HS-5 (cell line): ENCODE measurements at regions not wholly inside any gene's neighbourhood (a gene's known extent, or its start where the extent isn't known, plus 50 kb on each side); places are given as distances from the start of the nearest gene placed in this dataset.

Source experiments
- DNase-seq: peaks from one replicate; pipeline ENCODE4 v3.0.0-alpha.2; 2012; ENCODE audit warnings: low read depth

GRCh38 chr4:189278597-189279165, 662.0 kb upstream of the FRG1 start:
- DNase-seq = no peak

- no peak for DNase-seq
Observed at GRCh38 chr4:189279188-189279587, 661.5 kb upstream of the FRG1 start.

GRCh38 chr4:189285377-189285776, 655.3 kb upstream of the FRG1 start:
- no peak for DNase-seq

GRCh38 chr4:189291939-189292338, 648.7 kb upstream of the FRG1 start:
- no peak for DNase-seq

GRCh38 chr4:189293459-189293858, 647.2 kb upstream of the FRG1 start:
- DNase-seq = no peak

GRCh38 chr4:189294574-189294973, 646.1 kb upstream of the FRG1 start:
- no peak for DNase-seq

GRCh38 chr4:189299706-189300105, 641.0 kb upstream of the FRG1 start:
- DNase-seq = no peak

- DNase-seq = no peak
Observed at GRCh38 chr4:189301692-189302091, 639.0 kb upstream of the FRG1 start.

GRCh38 chr4:189302719-189303118, 638.0 kb upstream of the FRG1 start:
- no peak for DNase-seq

GRCh38 chr4:189304167-189304566, 636.5 kb upstream of the FRG1 start:
- no peak for DNase-seq

GRCh38 chr4:189304809-189305208, 635.9 kb upstream of the FRG1 start:
- DNase-seq = no peak

GRCh38 chr4:189305500-189305899, 635.2 kb upstream of the FRG1 start:
- DNase-seq = no peak

GRCh38 chr4:189311251-189311650, 629.4 kb upstream of the FRG1 start:
- no peak for DNase-seq

GRCh38 chr4:189313064-189313463, 627.6 kb upstream of the FRG1 start:
- DNase-seq = no peak

- no peak for DNase-seq
Observed at GRCh38 chr4:189313861-189314513, 626.7 kb upstream of the FRG1 start.

- DNase-seq = no peak
Observed at GRCh38 chr4:189322426-189322825, 618.2 kb upstream of the FRG1 start.

GRCh38 chr4:189341881-189342280, 598.8 kb upstream of the FRG1 start:
- DNase-seq = no peak

- DNase-seq = no peak
Observed at GRCh38 chr4:189355590-189355989, 585.1 kb upstream of the FRG1 start.

GRCh38 chr4:189362364-189362763, 578.3 kb upstream of the FRG1 start:
- DNase-seq = no peak

- DNase-seq = no peak
Observed at GRCh38 chr4:189364032-189364449, 576.6 kb upstream of the FRG1 start.

- DNase-seq = no peak
Observed at GRCh38 chr4:189365451-189365850, 575.2 kb upstream of the FRG1 start.

GRCh38 chr4:189367832-189368231, 572.8 kb upstream of the FRG1 start:
- DNase-seq = no peak

GRCh38 chr4:189374176-189374575, 566.5 kb upstream of the FRG1 start:
- no peak for DNase-seq

GRCh38 chr4:189376901-189377300, 563.8 kb upstream of the FRG1 start:
- no peak for DNase-seq
